SK-N-SH (cell line): ENCODE measurements at regions not wholly inside any gene's neighbourhood (a gene's known extent, or its start where the extent isn't known, plus 50 kb on each side); places are given as distances from the start of the nearest gene placed in this dataset.

ENCODE experiments used
- CHD2 ChIP-seq: fragments of 150-350 bp; IDR thresholded peaks from 2 replicates; pipeline ENCODE4 v1.6.1; 2018; ENCODE audit warnings: low read length; ENCODE audit not compliant: partially characterized antibody
- JUND ChIP-seq: IDR thresholded peaks from 2 replicates; pipeline ENCODE4 v1.4.0; 2012
- NRF1 ChIP-seq: IDR thresholded peaks from 2 replicates; pipeline ENCODE4 v1.6.1; 2012; ENCODE audit warnings: low read depth, mild to moderate bottlenecking, low read length
- REST ChIP-seq: IDR thresholded peaks from 2 replicates; pipeline ENCODE4 v1.6.1; 2012; ENCODE audit warnings: mild to moderate bottlenecking, low read depth, low read length, moderate library complexity

GRCh38 chr2:200138391-200139124 is 167.9 kb upstream of the SPATS2L start:
- TF ChIP-seq REST, result no peak
- TF ChIP-seq NRF1, result no peak
- TF ChIP-seq CHD2, result no peak
- no peak for TF ChIP-seq JUND
